ENCODE measurements at regions not wholly inside any gene's neighbourhood (a gene's known extent, or its start where the extent isn't known, plus 50 kb on each side); places are given as distances from the start of the nearest gene placed in this dataset.

GRCh38 chr5:23024470-23024869, 171.3 kb upstream of the CDH12 start:
- DNase-seq (ENCODE audit: low spot score in 2 of 2), result no peak
- TF ChIP-seq, protein P1, sequence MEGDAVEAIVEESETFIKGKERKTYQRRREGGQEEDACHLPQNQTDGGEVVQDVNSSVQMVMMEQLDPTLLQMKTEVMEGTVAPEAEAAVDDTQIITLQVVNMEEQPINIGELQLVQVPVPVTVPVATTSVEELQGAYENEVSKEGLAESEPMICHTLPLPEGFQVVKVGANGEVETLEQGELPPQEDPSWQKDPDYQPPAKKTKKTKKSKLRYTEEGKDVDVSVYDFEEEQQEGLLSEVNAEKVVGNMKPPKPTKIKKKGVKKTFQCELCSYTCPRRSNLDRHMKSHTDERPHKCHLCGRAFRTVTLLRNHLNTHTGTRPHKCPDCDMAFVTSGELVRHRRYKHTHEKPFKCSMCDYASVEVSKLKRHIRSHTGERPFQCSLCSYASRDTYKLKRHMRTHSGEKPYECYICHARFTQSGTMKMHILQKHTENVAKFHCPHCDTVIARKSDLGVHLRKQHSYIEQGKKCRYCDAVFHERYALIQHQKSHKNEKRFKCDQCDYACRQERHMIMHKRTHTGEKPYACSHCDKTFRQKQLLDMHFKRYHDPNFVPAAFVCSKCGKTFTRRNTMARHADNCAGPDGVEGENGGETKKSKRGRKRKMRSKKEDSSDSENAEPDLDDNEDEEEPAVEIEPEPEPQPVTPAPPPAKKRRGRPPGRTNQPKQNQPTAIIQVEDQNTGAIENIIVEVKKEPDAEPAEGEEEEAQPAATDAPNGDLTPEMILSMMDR (IDR thresholded peaks at IDR 0.05), result no peak
- no peak for TF ChIP-seq POLR2A (IDR thresholded peaks at IDR 0.05)
- no peak overlapping the region for H3K4me3 ChIP-seq (ENCODE audit: low read depth, poor library complexity, severe bottlenecking)
- intact Hi-C loops (cut with DNase I; ENCODE audit: low total_unique reads), result no loop called here
- WGBS, 2 donors, result 78 to 84% methylated on average over 5 of the region's 5 CpGs

GRCh38 chr5:23014825-23015224, 161.7 kb upstream of the CDH12 start:
- WGBS, 2 donors, result 71 to 79% methylated on average over 4 of the region's 4 CpGs
- TF ChIP-seq POLR2A (IDR thresholded peaks at IDR 0.05), result no peak
- intact Hi-C loops (cut with DNase I; ENCODE audit: low total_unique reads), result no loop called here
- no peak for DNase-seq (ENCODE audit: low spot score in 2 of 2)
- no peak overlapping the region for H3K4me3 ChIP-seq (ENCODE audit: low read depth, poor library complexity, severe bottlenecking)

DNA sequence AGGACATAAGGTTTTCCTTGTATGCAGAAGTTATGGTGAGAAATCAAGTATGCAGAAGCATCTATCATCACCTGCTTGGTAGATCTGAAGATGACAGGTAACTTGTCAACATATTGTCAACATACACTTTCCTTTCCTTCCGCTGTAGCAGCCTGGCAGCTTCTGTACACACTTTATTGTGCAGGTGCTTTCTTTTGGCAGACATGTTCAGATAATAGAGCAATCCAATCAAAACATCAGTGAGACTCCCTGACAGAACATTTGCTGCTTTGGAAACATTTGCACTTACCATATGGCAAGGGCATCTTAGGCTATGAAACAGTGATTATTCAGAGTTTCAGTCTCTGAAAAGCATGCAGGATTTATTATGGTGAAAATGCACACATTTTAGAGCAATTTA, 161.1 kb upstream of the CDH12 start:
- 43 to 45% methylated on average over 1 of the region's 1 CpG for WGBS, 2 donors
- H3K4me3 ChIP-seq (ENCODE audit: low read depth, poor library complexity, severe bottlenecking), result no peak overlapping the region
- no peak for TF ChIP-seq POLR2A (IDR thresholded peaks at IDR 0.05)
- TF ChIP-seq, protein P1 (IDR thresholded peaks at IDR 0.05), result no peak
- intact Hi-C loops (cut with DNase I; ENCODE audit: low total_unique reads), result no loop called here
- DNase-seq (ENCODE audit: low spot score in 2 of 2), result no peak

- no peak overlapping the region for H3K4me3 ChIP-seq (ENCODE audit: low read depth, poor library complexity, severe bottlenecking)
- 18 to 31% methylated on average over 4 of the region's 4 CpGs for WGBS, 2 donors
- DNase-seq (ENCODE audit: low spot score in 2 of 2), result no peak
- intact Hi-C loops (cut with DNase I; ENCODE audit: low total_unique reads), result no loop called here
- TF ChIP-seq, protein P1 (IDR thresholded peaks at IDR 0.05), result no peak
- TF ChIP-seq POLR2A (IDR thresholded peaks at IDR 0.05), result no peak
These were observed 160.4 kb upstream of the CDH12 start for GRCh38 chr5:23013395-23013998.

GRCh38 chr5:23012842-23013241, 159.7 kb upstream of the CDH12 start:
- TF ChIP-seq POLR2A (IDR thresholded peaks at IDR 0.05), result no peak
- TF ChIP-seq, protein P1 (IDR thresholded peaks at IDR 0.05), result no peak
- no peak overlapping the region for H3K4me3 ChIP-seq (ENCODE audit: low read depth, poor library complexity, severe bottlenecking)
- WGBS, 2 donors, result 16 to 18% methylated on average over 5 of the region's 5 CpGs
- intact Hi-C loops (cut with DNase I; ENCODE audit: low total_unique reads), result no loop called here
- DNase-seq (ENCODE audit: low spot score in 2 of 2), result no peak

GRCh38 chr5:23007762-23008161, 154.6 kb upstream of the CDH12 start:
- no peak for DNase-seq (ENCODE audit: low spot score in 2 of 2)
- no peak for TF ChIP-seq POLR2A (IDR thresholded peaks at IDR 0.05)
- TF ChIP-seq, protein P1 (IDR thresholded peaks at IDR 0.05), result no peak
- 46% methylated on average over 1 of the region's 1 CpG for WGBS, 2 donors
- intact Hi-C loops (cut with DNase I; ENCODE audit: low total_unique reads), result no loop called here
- H3K4me3 ChIP-seq (ENCODE audit: low read depth, poor library complexity, severe bottlenecking), result no peak overlapping the region
